Stimulated activated effector memory CD8-positive, alpha-beta T cell treated with anti-CD3 and anti-CD28 coated beads, Interleukin-12 subunit alpha, Interleukin-12 subunit beta, amount 100 ng/mL, for 72 hours (primary cell): ENCODE measurements at regions not wholly inside any gene's neighbourhood (a gene's known extent, or its start where the extent isn't known, plus 50 kb on each side); places are given as distances from the start of the nearest gene placed in this dataset.
"Not testable (repeated sequence)": the region's sequence is repeated elsewhere in the genome, so short reads cannot be mapped to it uniquely, and the experiment has no call there.

Experiments used
- ATAC-seq: fragments of 150-1000 bp; cut with Tn5 transposase; 2 replicates; pipeline ENCODE4 v1.10.0; 2021
- DNase-seq, 2 donors: peaks; one replicate each; pipeline ENCODE4 v3.0.0; 2021 to 2022; ENCODE audit warnings: low spot score in 2 of 2
- H3K27ac Mint-ChIP-seq: one replicate; pipeline ENCODE4 v1.8.0; 2022; ENCODE audit warnings: mild to moderate bottlenecking, mixed read lengths
- H3K36me3 Mint-ChIP-seq: one replicate; pipeline ENCODE4 v1.8.0; 2022; ENCODE audit warnings: mild to moderate bottlenecking, mixed read lengths
- H3K4me1 Mint-ChIP-seq: one replicate; pipeline ENCODE4 v1.8.0; 2022; ENCODE audit warnings: mixed read lengths
- H3K4me3 Mint-ChIP-seq: one replicate; pipeline ENCODE4 v1.8.0; 2022; ENCODE audit warnings: mild to moderate bottlenecking, mixed read lengths
- H3K9me3 Mint-ChIP-seq: one replicate; pipeline ENCODE4 v1.8.0; 2022; ENCODE audit warnings: mixed read lengths

GRCh38 chr2:97344937-97345336 lies 232.0 kb downstream of the ANKRD36 start:
- H3K4me3 Mint-ChIP-seq, H3K36me3 Mint-ChIP-seq, H3K27ac Mint-ChIP-seq, H3K4me1 Mint-ChIP-seq, H3K9me3 Mint-ChIP-seq, DNase-seq: not testable (repeated sequence)
- peak; percentile 72 for ATAC-seq

- H3K4me3 Mint-ChIP-seq, ATAC-seq, H3K9me3 Mint-ChIP-seq, DNase-seq, H3K36me3 Mint-ChIP-seq, H3K4me1 Mint-ChIP-seq, H3K27ac Mint-ChIP-seq: not testable (repeated sequence)
These were observed 220.7 kb downstream of the ANKRD36 start for GRCh38 chr2:97333674-97334073.

GRCh38 chr2:97332184-97332583 lies 219.2 kb downstream of the ANKRD36 start:
- not testable (repeated sequence) for H3K9me3 Mint-ChIP-seq, H3K27ac Mint-ChIP-seq, DNase-seq, ATAC-seq, H3K4me1 Mint-ChIP-seq, H3K4me3 Mint-ChIP-seq, H3K36me3 Mint-ChIP-seq

GRCh38 chr2:97321936-97322713 lies 209.2 kb downstream of the ANKRD36 start:
- not testable (repeated sequence) for H3K4me3 Mint-ChIP-seq, ATAC-seq, H3K36me3 Mint-ChIP-seq, H3K4me1 Mint-ChIP-seq, DNase-seq, H3K9me3 Mint-ChIP-seq, H3K27ac Mint-ChIP-seq

- not testable (repeated sequence) for H3K36me3 Mint-ChIP-seq, H3K4me1 Mint-ChIP-seq, H3K4me3 Mint-ChIP-seq, H3K9me3 Mint-ChIP-seq, ATAC-seq, DNase-seq, H3K27ac Mint-ChIP-seq
These were observed 202.4 kb downstream of the ANKRD36 start for GRCh38 chr2:97315358-97315757.

GRCh38 chr2:97312426-97312825 lies 199.5 kb downstream of the ANKRD36 start:
- not testable (repeated sequence) for ATAC-seq, H3K36me3 Mint-ChIP-seq, H3K4me1 Mint-ChIP-seq, H3K27ac Mint-ChIP-seq, DNase-seq, H3K9me3 Mint-ChIP-seq, H3K4me3 Mint-ChIP-seq

GRCh38 chr2:97305426-97305825 lies 192.5 kb downstream of the ANKRD36 start:
- not testable (repeated sequence) for H3K9me3 Mint-ChIP-seq, DNase-seq, H3K36me3 Mint-ChIP-seq, H3K4me1 Mint-ChIP-seq, H3K27ac Mint-ChIP-seq, H3K4me3 Mint-ChIP-seq
- peak; percentile 26 for ATAC-seq

- not testable (repeated sequence) for H3K4me3 Mint-ChIP-seq, H3K9me3 Mint-ChIP-seq, ATAC-seq, H3K27ac Mint-ChIP-seq, H3K4me1 Mint-ChIP-seq, H3K36me3 Mint-ChIP-seq, DNase-seq
These were observed 189.9 kb downstream of the ANKRD36 start for GRCh38 chr2:97302881-97303280.

GRCh38 chr2:97301771-97302170 lies 188.8 kb downstream of the ANKRD36 start:
- H3K4me3 Mint-ChIP-seq, DNase-seq, H3K36me3 Mint-ChIP-seq, H3K4me1 Mint-ChIP-seq, H3K27ac Mint-ChIP-seq, ATAC-seq, H3K9me3 Mint-ChIP-seq: not testable (repeated sequence)
